GM19395 (cell line): ENCODE measurements at regions not wholly inside any gene's neighbourhood (a gene's known extent, or its start where the extent isn't known, plus 50 kb on each side); places are given as distances from the start of the nearest gene placed in this dataset.

Experiments
- ATAC-seq: cut with Tn5 transposase; IDR thresholded peaks from one replicate; pipeline ENCODE4 v1.9.1; 2021; ENCODE audit warnings: mild to moderate bottlenecking, moderate library complexity; ENCODE audit not compliant: unreplicated experiment

DNA sequence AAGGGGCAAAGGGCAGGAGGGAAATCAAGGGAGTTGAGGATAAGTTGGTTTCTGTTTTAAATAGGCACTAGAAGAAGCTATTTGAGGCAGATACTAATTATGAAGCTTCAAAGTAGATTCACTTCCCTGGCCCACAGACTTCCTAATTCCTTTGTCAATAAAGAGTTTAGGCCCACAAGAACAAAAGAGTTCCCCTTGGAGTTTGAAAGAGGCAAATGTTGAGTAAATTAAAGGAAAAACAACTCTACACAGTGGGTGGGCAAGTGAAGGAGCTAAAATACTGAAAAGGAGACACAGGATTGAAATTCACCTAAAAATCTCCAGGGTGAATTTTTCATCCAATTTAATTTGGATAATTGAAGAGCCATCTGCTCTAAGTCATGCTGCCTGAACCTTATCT, 411.7 kb upstream of the RORA start:
- ATAC-seq, result no peak

DNA sequence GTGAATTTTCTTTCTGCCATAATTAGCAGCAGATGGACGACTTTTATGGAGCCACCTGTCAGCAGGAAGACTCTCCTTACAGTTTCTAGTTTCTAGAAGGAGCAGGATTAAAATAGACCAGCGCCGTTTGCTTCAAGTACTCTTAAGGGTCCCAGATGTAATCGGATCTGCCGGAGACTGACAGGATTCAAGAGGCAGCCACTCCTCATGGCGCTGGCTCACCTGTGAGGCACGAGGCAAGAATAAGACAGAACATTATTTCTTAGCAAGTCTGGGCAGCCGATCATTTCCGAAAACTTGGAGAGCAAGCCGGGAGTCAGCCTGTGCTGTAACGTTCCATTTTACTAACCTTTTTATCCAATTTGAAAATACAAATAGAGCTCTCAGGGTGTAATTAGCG, 410.4 kb upstream of the RORA start:
- ATAC-seq, result no peak

- no peak for ATAC-seq
Measured at GRCh38 chr15:61634837-61635236, 405.7 kb upstream of the RORA start.

DNA sequence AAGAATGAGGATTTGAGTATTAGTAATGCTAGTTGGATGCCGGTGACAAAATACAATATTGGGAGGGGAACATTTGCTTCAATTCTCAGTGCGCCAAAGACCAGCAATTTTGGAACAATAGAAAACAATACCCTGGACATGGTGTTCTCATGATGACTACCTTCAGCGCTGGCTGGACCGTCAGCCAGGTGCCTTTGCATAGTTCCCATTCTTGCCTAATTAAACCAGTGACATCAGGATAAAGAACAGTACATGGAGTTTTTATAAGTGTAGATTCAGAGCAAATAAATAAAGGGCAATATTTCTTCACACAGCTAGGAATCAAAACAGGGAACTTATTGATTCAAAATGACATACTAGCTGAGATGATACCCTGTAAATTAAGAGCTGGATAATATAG, 404.8 kb upstream of the RORA start:
- ATAC-seq, result no peak

- ATAC-seq, result no peak
Measured at GRCh38 chr15:61629269-61629668, 400.2 kb upstream of the RORA start.

GRCh38 chr15:61624950-61625349, 395.8 kb upstream of the RORA start:
- no peak for ATAC-seq

- ATAC-seq, result no peak
Measured at GRCh38 chr15:61623746-61624145, 394.6 kb upstream of the RORA start.

DNA sequence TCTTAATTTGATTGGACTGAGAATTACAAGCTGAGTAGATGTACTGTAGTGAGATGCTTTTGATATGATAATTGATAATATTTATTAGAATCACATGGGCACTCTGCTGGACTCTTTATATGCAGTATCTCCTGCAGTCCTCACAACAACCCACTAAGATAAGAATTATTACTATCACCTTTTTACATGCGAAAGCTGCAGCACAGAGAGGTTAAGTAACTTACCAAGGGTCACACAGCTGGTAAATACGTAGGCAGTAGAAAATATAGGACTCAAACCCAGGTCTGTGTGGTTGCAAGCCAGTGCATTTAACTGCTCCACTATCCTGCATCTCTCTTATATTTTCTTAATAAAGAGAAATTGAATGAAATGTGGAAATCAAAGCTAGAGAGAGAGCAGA, 392.8 kb upstream of the RORA start:
- ATAC-seq, result no peak

DNA sequence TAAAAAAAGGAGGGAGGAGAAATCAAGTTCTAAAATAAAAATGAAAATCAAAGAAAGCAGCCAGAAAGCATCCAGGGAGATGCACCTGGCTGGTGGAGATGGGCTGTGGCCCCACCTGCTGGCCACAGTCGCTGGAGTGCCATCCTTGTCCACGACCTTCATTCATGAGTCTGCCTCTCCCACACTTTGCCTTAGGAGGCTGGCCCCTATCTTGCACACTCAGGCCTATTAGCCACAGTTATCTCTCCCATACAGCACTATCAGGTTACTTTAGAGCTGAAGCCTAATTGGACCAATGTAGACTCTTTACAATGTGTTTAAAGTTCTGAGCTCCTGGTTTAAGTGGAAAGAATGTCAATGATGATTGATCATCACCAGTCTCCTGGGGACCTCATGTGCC, 392.0 kb upstream of the RORA start:
- ATAC-seq, result no peak

- ATAC-seq, result no peak
Measured at GRCh38 chr15:61620151-61620550, 391.0 kb upstream of the RORA start.

- ATAC-seq, result no peak
Measured at GRCh38 chr15:61613729-61614128, 384.6 kb upstream of the RORA start.

- no peak for ATAC-seq
Measured at GRCh38 chr15:61613138-61613537, 384.0 kb upstream of the RORA start.

DNA sequence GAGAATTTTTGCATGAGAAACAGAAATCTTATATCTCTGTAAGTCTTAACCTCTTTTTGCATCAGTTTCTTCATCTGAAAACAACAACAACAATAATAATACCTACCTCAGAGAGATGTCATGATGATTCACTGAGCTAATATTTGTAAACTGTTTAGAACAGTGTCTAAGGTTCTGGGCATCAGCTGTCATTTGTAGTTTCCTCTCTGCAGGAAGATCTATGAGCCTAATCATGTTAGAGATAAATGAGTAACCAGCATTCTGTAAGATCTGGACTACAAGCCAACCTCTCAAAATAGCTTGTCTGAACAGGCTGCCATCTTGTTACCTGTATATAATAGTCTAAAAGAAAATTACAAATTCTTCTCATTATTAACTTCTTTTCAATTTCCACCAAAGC, 383.0 kb upstream of the RORA start:
- no peak for ATAC-seq

DNA sequence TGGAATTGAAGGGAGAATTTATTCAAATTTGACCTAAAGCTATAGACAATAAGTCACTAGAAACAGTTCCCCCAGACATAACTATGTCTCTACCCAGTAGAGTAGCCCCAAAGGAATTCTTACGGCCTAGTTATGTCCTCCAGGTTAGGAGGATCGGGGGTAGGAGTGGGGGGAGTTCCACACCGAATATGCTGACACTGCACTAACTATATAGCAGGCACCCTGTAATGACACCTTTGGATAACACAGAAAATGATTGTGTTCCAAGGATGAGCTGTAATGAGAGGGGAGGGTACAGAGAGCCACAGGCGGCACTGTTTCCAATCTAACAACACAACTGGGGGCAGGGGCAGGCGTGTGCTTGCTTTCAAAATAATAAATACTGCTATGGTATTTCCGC, 376.2 kb upstream of the RORA start:
- ATAC-seq, result no peak

- no peak for ATAC-seq
Measured at GRCh38 chr15:61598655-61599054, 369.6 kb upstream of the RORA start.

- no peak for ATAC-seq
Measured at GRCh38 chr15:61584410-61584809, 355.3 kb upstream of the RORA start.

GRCh38 chr15:61582092-61582491, 353.0 kb upstream of the RORA start:
- ATAC-seq, result no peak

GRCh38 chr15:61575597-61575996, 346.5 kb upstream of the RORA start:
- ATAC-seq, result no peak

- no peak for ATAC-seq
Measured at GRCh38 chr15:61571026-61571425, 341.9 kb upstream of the RORA start.

DNA sequence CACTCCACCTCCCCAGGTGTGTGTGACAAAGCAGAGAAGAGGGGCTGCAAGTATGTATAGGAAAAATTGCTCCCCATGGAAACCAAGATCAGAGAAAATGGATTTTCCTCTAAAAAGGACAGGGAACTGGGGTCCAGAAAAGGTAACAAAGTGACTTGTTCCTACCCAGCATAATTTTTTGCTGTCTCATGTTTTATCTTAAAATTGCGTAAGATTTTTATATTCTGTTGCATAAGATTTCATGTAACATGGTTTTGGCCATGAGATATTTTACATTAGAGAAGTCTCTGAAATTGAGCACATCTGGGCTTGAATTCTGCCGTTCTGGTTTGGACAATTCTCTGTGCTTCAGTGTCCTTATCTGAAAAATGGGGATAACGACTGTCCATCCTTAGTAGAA, 335.7 kb upstream of the RORA start:
- no peak for ATAC-seq

- ATAC-seq, result no peak
Measured at GRCh38 chr15:61558172-61559136, 329.4 kb upstream of the RORA start.

DNA sequence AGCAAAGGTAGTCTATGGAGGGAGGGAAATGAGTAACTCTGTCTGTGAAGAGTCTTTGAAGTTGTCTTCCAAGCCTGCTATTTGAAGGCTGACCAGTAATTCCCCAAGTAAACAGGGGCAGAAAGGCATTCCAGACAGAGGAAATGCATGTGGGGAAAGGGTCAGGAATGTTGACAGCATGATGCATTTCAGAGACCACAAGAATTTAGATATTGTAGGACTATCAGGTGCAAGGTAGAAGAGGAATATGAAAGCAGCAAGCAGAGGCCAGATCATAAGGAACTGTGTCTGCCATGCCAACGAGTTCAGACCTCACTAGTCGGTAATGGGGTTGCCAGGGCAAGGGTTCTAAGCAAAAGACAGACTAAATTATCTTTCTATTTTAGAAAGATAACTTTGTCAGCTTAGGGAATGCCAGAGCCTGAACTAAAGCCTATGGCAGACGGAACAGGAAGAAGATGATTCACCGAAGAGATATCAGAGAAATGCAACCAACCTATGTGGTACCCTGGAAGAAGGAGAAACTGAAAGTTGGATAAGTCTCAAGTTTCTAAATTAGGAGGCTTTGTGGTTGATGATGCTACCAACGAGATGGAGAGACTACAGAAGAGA, 327.0 kb upstream of the RORA start:
- ATAC-seq, result no peak
